ENCODE measurements at regions not wholly inside any gene's neighbourhood (a gene's known extent, or its start where the extent isn't known, plus 50 kb on each side); places are given as distances from the start of the nearest gene placed in this dataset.

- H3K56ac ChIP-seq (replicated peaks; ENCODE audit: insufficient read length, low read depth, low read length): no peak overlapping the region
- CTCF ChIA-PET (ENCODE audit: partially characterized antibody): no interaction called here
- H3K23ac ChIP-seq (ENCODE audit: insufficient read length): no peak overlapping the region
- H2BK15ac ChIP-seq (ENCODE audit: low read length): no peak overlapping the region
- no peak for TF ChIP-seq USF2 (IDR thresholded peaks at IDR 0.05; ENCODE audit: low read length)
- TF ChIP-seq EGR1 (IDR thresholded peaks at IDR 0.05; ENCODE audit: borderline replicate concordance, low read depth, low read length): no peak
- TF ChIP-seq SIN3A (conservative IDR thresholded peaks at IDR 0.05 in 1 of 2, IDR thresholded peaks at IDR 0.05 in 1 of 2; ENCODE audit: low read depth in 1 of 2, low read length in 2 of 2): no peak
- TF ChIP-seq TCF12 (IDR thresholded peaks at IDR 0.05; ENCODE audit: low read depth, low read length): no peak
- no peak for TF ChIP-seq KDM5A (IDR thresholded peaks at IDR 0.05; ENCODE audit: low read length)
- no peak for TF ChIP-seq SAP30 (IDR thresholded peaks at IDR 0.05; ENCODE audit: insufficient read depth, insufficient replicate concordance, low read length)
- no peak for TF ChIP-seq RAD21 (IDR thresholded peaks at IDR 0.05 in 1 of 2, conservative IDR thresholded peaks at IDR 0.05 in 1 of 2; ENCODE audit: low read depth in 2 of 2, low read length in 2 of 2)
- H3K9ac ChIP-seq (replicated peaks in 1 of 4; ENCODE audit: extremely low read depth in 1 of 4, low read depth in 3 of 4, low read length in 3 of 4): no peak overlapping the region
- H2BK12ac ChIP-seq (ENCODE audit: low read depth, low read length): no peak overlapping the region
- no peak overlapping the region for H3K4me2 ChIP-seq (ENCODE audit: insufficient read depth in 1 of 2, low read depth in 2 of 2, low read length in 2 of 2)
- H3K9me3 ChIP-seq (ENCODE audit: insufficient read depth in 2 of 2, low read depth in 1 of 2, low read length in 1 of 2): no peaks in the 10 kb centered on the region
- H2AFZ ChIP-seq (ENCODE audit: low read length): no peak overlapping the region
- POLR2A ChIA-PET (ENCODE audit: partially characterized antibody): no interaction called here
- DNase-seq (ENCODE audit: low read depth in 1 of 2, low spot score in 2 of 2) (no peak), FAIRE-seq (no peak)
- no peak overlapping the region for H2AK5ac ChIP-seq (ENCODE audit: low read depth, low read length)
- no peak overlapping the region for H2BK5ac ChIP-seq (ENCODE audit: low read depth, low read length)
- no peak overlapping the region for H3K4ac ChIP-seq (replicated peaks; ENCODE audit: insufficient read length, low read depth, low read length)
- no peak overlapping the region for H3K4me3 ChIP-seq (ENCODE audit: extremely low read depth in 1 of 4, insufficient read depth in 2 of 4, low read depth in 3 of 4, low read length in 4 of 4)
- no peak overlapping the region for H3K18ac ChIP-seq (ENCODE audit: extremely low read depth, low read length)
- H4K91ac ChIP-seq (replicated peaks; ENCODE audit: insufficient read length, low read length): no peak overlapping the region
- no peak overlapping the region for H3K14ac ChIP-seq (ENCODE audit: insufficient read length)
- no peaks in the 10 kb centered on the region for H3K36me3 ChIP-seq (ENCODE audit: control insufficient read depth in 2 of 4, insufficient read depth in 4 of 4, low read length in 3 of 4)
- WGBS, 2 experiments (ENCODE audit: extremely low coverage in 1 of 2, insufficient coverage in 1 of 2, insufficient read length in 1 of 2, insufficient replicate concordance in 2 of 2, low coverage in 1 of 2, low lambda C conversion rate in 2 of 2, missing lambda C conversion rate in 1 of 2): 75% methylated on average over 1 of the region's 1 CpG; no CpG with 5 or more reads in 1 of the 2 experiments
- no peaks in the 10 kb centered on the region for H3K79me1 ChIP-seq (ENCODE audit: low read depth, low read length)
- H4K8ac ChIP-seq (ENCODE audit: extremely low read depth, insufficient read depth, low read length): no peak overlapping the region
- H3K4me1 ChIP-seq (replicated peaks in 1 of 4; ENCODE audit: control insufficient read depth in 3 of 4, insufficient read depth in 4 of 4, low read length in 3 of 4): peaks cover 0 to 3% (median under 1%) of the 10 kb centered on the region in 4 experiments; a peak in 1 of 7 replicates
- no peak overlapping the region for H2BK20ac ChIP-seq (ENCODE audit: low read length)
- no peaks in the 10 kb centered on the region for H3K27me3 ChIP-seq (replicated peaks in 1 of 4; ENCODE audit: control insufficient read depth in 3 of 4, extremely low read depth in 1 of 4, insufficient read depth in 3 of 4, low read length in 3 of 4)
- no peak overlapping the region for H3K27ac ChIP-seq (ENCODE audit: low read depth, low read length)
- no peaks in the 10 kb centered on the region for H4K20me1 ChIP-seq (replicated peaks in 1 of 2; ENCODE audit: control insufficient read depth in 1 of 2, insufficient read depth in 2 of 2, low read length in 2 of 2)
- no peak overlapping the region for H2BK120ac ChIP-seq (replicated peaks; ENCODE audit: low read depth, low read length)
- no peak overlapping the region for H4K5ac ChIP-seq (ENCODE audit: insufficient read length, low read depth, low read length)
- H3K23me2 ChIP-seq (ENCODE audit: low read depth, low read length): no peaks in the 10 kb centered on the region
- no peaks in the 10 kb centered on the region for H3K79me2 ChIP-seq (ENCODE audit: control insufficient read depth in 1 of 2, insufficient read depth in 2 of 2, low read length in 2 of 2)
These were observed 740.7 kb downstream of the DHX35 start for GRCh38 chr20:39702701-39703349.
